Mesothelial cell of epicardium (in vitro differentiated cells): ENCODE measurements at regions not wholly inside any gene's neighbourhood (a gene's known extent, or its start where the extent isn't known, plus 50 kb on each side); places are given as distances from the start of the nearest gene placed in this dataset.

ENCODE experiments used
- DNase-seq, 2 experiments: peaks; one replicate each; pipeline ENCODE4 v3.0.0; 2021; ENCODE audit warnings: low spot score in 2 of 2; ENCODE audit not compliant: unreplicated experiment in 2 of 2
- H3K27ac Mint-ChIP-seq: 2 replicates; pipeline ENCODE4 v1.8.0; 2021; ENCODE audit warnings: mixed read lengths
- H3K27me3 Mint-ChIP-seq: 2 replicates; pipeline ENCODE4 v1.8.0; 2021; ENCODE audit warnings: low read depth, mixed read lengths
- H3K36me3 Mint-ChIP-seq: 2 replicates; pipeline ENCODE4 v1.8.0; 2021; ENCODE audit warnings: mixed read lengths
- H3K4me1 Mint-ChIP-seq: 2 replicates; pipeline ENCODE4 v1.8.0; 2021; ENCODE audit warnings: mixed read lengths
- H3K4me3 Mint-ChIP-seq: 2 replicates; pipeline ENCODE4 v1.8.0; 2021; ENCODE audit warnings: mild to moderate bottlenecking, moderate library complexity, mixed read lengths
- H3K9me3 Mint-ChIP-seq: 2 replicates; pipeline ENCODE4 v1.8.0; 2021; ENCODE audit warnings: mixed read lengths
- CTCF ChIP-seq: fragments of 200-600 bp; sonication (generic); IDR thresholded peaks from one replicate; pipeline ENCODE4 v1.5.0; 2021; ENCODE audit warnings: antibody characterized with exemption; ENCODE audit not compliant: unreplicated experiment

GRCh38 chr20:10990625-10991382 lies 317.0 kb upstream of the JAG1 start:
- no peak overlapping the region for H3K4me3 Mint-ChIP-seq
- no peaks in the 10 kb centered on the region for H3K9me3 Mint-ChIP-seq
- TF ChIP-seq CTCF = no peak
- DNase-seq = no peak
- no peak overlapping the region for H3K27ac Mint-ChIP-seq
- peaks cover 4% of the 10 kb centered on the region for H3K4me1 Mint-ChIP-seq
- no peaks in the 10 kb centered on the region for H3K27me3 Mint-ChIP-seq
- no peaks in the 10 kb centered on the region for H3K36me3 Mint-ChIP-seq

GRCh38 chr20:10992731-10993130 lies 318.9 kb upstream of the JAG1 start:
- Mint-ChIP-seq H3K27me3 (no peaks in the 10 kb centered on the region), H3K27ac (no peak overlapping the region), H3K4me3 (no peak overlapping the region), H3K9me3 (no peaks in the 10 kb centered on the region), H3K4me1 (peaks cover 4% of the 10 kb centered on the region), H3K36me3 (no peaks in the 10 kb centered on the region)
- DNase-seq = no peak
- no peak for TF ChIP-seq CTCF

- H3K27me3 Mint-ChIP-seq = no peaks in the 10 kb centered on the region
- no peak for DNase-seq
- peaks cover 4% of the 10 kb centered on the region for H3K4me1 Mint-ChIP-seq
- no peak overlapping the region for H3K27ac Mint-ChIP-seq
- H3K4me3 Mint-ChIP-seq = no peak overlapping the region
- no peak for TF ChIP-seq CTCF
- no peaks in the 10 kb centered on the region for H3K36me3 Mint-ChIP-seq
- H3K9me3 Mint-ChIP-seq = no peaks in the 10 kb centered on the region
Observed at GRCh38 chr20:10994991-10995700, 321.3 kb upstream of the JAG1 start.

GRCh38 chr20:10998476-10998875 lies 324.7 kb upstream of the JAG1 start:
- H3K27ac Mint-ChIP-seq = no peak overlapping the region
- no peaks in the 10 kb centered on the region for H3K9me3 Mint-ChIP-seq
- no peak overlapping the region for H3K4me3 Mint-ChIP-seq
- no peaks in the 10 kb centered on the region for H3K27me3 Mint-ChIP-seq
- no peaks in the 10 kb centered on the region for H3K36me3 Mint-ChIP-seq
- peaks cover 14% of the 10 kb centered on the region for H3K4me1 Mint-ChIP-seq
- no peak for TF ChIP-seq CTCF
- no peak for DNase-seq

- Mint-ChIP-seq H3K4me1 (peaks cover 20% of the 10 kb centered on the region), H3K9me3 (no peaks in the 10 kb centered on the region), H3K27me3 (no peaks in the 10 kb centered on the region), H3K4me3 (no peak overlapping the region), H3K36me3 (no peaks in the 10 kb centered on the region), H3K27ac (no peak overlapping the region)
- DNase-seq = no peak
- TF ChIP-seq CTCF = no peak
Observed at GRCh38 chr20:11000416-11000815, 326.6 kb upstream of the JAG1 start.
